Right kidney (tissue), 1 donor: ENCODE measurements at regions not wholly inside any gene's neighbourhood (a gene's known extent, or its start where the extent isn't known, plus 50 kb on each side); places are given as distances from the start of the nearest gene placed in this dataset.
A peak's percentile ranks its signal among the peaks of the same experiment; 100 is the strongest.

Experiments used
- DNase-seq: peaks from one replicate; pipeline ENCODE4 v3.0.0-alpha.2; 2016

GRCh38 chr1:87439821-87440220 is 111.1 kb downstream of the LMO4 start:
- DNase-seq, result no peak

- DNase-seq, result peak; percentile 49
Observed at GRCh38 chr1:87449348-87449963, 120.8 kb downstream of the LMO4 start.

GRCh38 chr1:87450136-87450535 is 121.5 kb downstream of the LMO4 start:
- peak; percentile 23 for DNase-seq

GRCh38 chr1:87450615-87451209 is 122.0 kb downstream of the LMO4 start:
- DNase-seq, result no peak

GRCh38 chr1:87451229-87451920 is 122.7 kb downstream of the LMO4 start:
- DNase-seq, result no peak

GRCh38 chr1:87452648-87453047 is 124.0 kb downstream of the LMO4 start:
- DNase-seq, result no peak

GRCh38 chr1:87457408-87457807 is 128.7 kb downstream of the LMO4 start:
- DNase-seq, result no peak

GRCh38 chr1:87462894-87463293 is 134.2 kb downstream of the LMO4 start:
- no peak for DNase-seq

- DNase-seq, result no peak
Observed at GRCh38 chr1:87464022-87464490, 135.4 kb downstream of the LMO4 start.

- DNase-seq, result no peak
Observed at GRCh38 chr1:87466621-87467020, 137.9 kb downstream of the LMO4 start.

GRCh38 chr1:87472716-87473115 is 144.0 kb downstream of the LMO4 start:
- DNase-seq, result no peak

GRCh38 chr1:87473203-87473661 is 144.6 kb downstream of the LMO4 start:
- no peak for DNase-seq

- DNase-seq, result no peak
Observed at GRCh38 chr1:87474098-87474497, 145.4 kb downstream of the LMO4 start.

GRCh38 chr1:87478231-87478630 is 149.6 kb downstream of the LMO4 start:
- DNase-seq, result no peak

- no peak for DNase-seq
Observed at GRCh38 chr1:87495147-87495546, 166.5 kb downstream of the LMO4 start.

GRCh38 chr1:87495870-87496269 is 167.2 kb downstream of the LMO4 start:
- no peak for DNase-seq

- DNase-seq, result no peak
Observed at GRCh38 chr1:87497380-87498203, 168.9 kb downstream of the LMO4 start.

- DNase-seq, result no peak
Observed at GRCh38 chr1:87501738-87502137, 173.1 kb downstream of the LMO4 start.

- DNase-seq, result no peak
Observed at GRCh38 chr1:87505391-87505983, 176.8 kb downstream of the LMO4 start.

GRCh38 chr1:87506147-87506546 is 177.5 kb downstream of the LMO4 start:
- no peak for DNase-seq

GRCh38 chr1:87508247-87508787 is 179.6 kb downstream of the LMO4 start:
- DNase-seq, result no peak

GRCh38 chr1:87510540-87510939 is 181.9 kb downstream of the LMO4 start:
- DNase-seq, result no peak
